Erythroblast (primary cell): ENCODE measurements at regions not wholly inside any gene's neighbourhood (a gene's known extent, or its start where the extent isn't known, plus 50 kb on each side); places are given as distances from the start of the nearest gene placed in this dataset.

ENCODE experiments used
- GATA1 ChIP-seq: IDR thresholded peaks from 2 replicates; pipeline ENCODE4 v1.6.1; 2011; ENCODE audit warnings: low read depth, mild to moderate bottlenecking, control low read depth, low read length, moderate library complexity
- POLR2A ChIP-seq: IDR thresholded peaks from 2 replicates; pipeline ENCODE4 v1.6.1; 2011; ENCODE audit warnings: mild to moderate bottlenecking, low read length

GRCh38 chr4:1506956-1507721, 100.9 kb upstream of the NKX1-1 start:
- no peak for TF ChIP-seq POLR2A
- TF ChIP-seq GATA1: no peak
